ENCODE measurements at regions not wholly inside any gene's neighbourhood (a gene's known extent, or its start where the extent isn't known, plus 50 kb on each side); places are given as distances from the start of the nearest gene placed in this dataset.

DNA sequence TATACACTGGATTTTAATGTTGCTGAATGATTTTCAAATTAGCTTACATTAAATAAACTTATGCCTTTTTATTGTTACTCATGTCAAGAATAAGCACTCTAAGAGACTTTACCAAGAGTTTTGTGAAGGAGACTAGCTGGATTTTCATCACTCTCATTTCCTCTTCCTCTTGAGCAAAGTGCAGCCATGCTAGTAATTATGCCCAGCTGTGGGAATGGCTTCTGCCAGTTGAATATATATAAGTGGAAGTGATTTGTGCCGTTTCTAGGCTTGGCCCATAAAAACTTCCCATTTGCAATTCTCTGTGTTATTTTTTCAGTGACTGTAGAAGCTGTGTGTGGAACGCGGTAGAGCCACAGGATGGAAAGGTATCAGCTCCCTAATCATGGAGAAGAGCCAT is 255.8 kb downstream of the HDGFL1 start:
- TF ChIP-seq, protein P1, sequence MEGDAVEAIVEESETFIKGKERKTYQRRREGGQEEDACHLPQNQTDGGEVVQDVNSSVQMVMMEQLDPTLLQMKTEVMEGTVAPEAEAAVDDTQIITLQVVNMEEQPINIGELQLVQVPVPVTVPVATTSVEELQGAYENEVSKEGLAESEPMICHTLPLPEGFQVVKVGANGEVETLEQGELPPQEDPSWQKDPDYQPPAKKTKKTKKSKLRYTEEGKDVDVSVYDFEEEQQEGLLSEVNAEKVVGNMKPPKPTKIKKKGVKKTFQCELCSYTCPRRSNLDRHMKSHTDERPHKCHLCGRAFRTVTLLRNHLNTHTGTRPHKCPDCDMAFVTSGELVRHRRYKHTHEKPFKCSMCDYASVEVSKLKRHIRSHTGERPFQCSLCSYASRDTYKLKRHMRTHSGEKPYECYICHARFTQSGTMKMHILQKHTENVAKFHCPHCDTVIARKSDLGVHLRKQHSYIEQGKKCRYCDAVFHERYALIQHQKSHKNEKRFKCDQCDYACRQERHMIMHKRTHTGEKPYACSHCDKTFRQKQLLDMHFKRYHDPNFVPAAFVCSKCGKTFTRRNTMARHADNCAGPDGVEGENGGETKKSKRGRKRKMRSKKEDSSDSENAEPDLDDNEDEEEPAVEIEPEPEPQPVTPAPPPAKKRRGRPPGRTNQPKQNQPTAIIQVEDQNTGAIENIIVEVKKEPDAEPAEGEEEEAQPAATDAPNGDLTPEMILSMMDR (IDR thresholded peaks at IDR 0.05) = no peak
- no peak for TF ChIP-seq EP300 (IDR thresholded peaks at IDR 0.05)
- no peak for TF ChIP-seq POLR2AphosphoS5 (IDR thresholded peaks at IDR 0.05)
- TF ChIP-seq POLR2A (IDR thresholded peaks at IDR 0.05; ENCODE audit: low read depth) = no peak
- 90% methylated on average over 3 of the region's 3 CpGs for WGBS
- Histone ChIP-seq H3K4me1 (peaks cover 14 to 17% (median 15%) of the 10 kb centered on the region in 4 donors), H3K9me3 (no peaks in the 10 kb centered on the region), H3K27me3 (no peaks in the 10 kb centered on the region), H3K36me3 (no peaks in the 10 kb centered on the region), H3K27ac (replicated peaks in 1 of 4) (no peak overlapping the region), H3K4me3 (no peak overlapping the region)
- DNase-seq (ENCODE audit: extremely low spot score) = no peak
- intact Hi-C loops (cut with DNase I) = no loop called here

DNA sequence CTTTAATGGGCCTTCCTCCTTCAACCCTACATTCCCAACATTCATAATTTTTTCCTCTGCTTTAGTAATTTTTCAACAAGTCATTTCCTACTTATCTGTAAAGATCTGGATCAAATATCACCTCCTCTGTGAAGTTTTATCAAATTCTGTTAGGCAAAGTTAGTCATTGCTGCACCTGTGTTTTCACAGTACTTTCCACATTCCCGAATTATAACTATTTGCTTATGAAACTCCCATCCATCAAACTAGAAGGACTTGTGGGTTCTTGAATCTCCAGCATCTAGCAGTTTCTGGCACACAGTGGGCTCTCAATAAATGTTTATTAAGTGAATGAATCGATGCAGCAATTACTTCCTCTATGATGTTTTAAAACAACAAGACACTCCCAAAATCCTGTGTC is 257.6 kb downstream of the HDGFL1 start:
- DNase-seq (ENCODE audit: extremely low spot score) = no peak
- Histone ChIP-seq H3K9me3 (no peaks in the 10 kb centered on the region), H3K4me1 (peaks cover 12 to 17% (median 15%) of the 10 kb centered on the region in 4 donors), H3K36me3 (no peaks in the 10 kb centered on the region), H3K27ac (replicated peaks in 1 of 4) (peak overlapping the region in 1 of 4 donors; percentile 47), H3K27me3 (no peaks in the 10 kb centered on the region), H3K4me3 (no peak overlapping the region)
- TF ChIP-seq, protein P1 (IDR thresholded peaks at IDR 0.05) = no peak
- TF ChIP-seq POLR2AphosphoS5 (IDR thresholded peaks at IDR 0.05) (no peak), POLR2A (IDR thresholded peaks at IDR 0.05; ENCODE audit: low read depth) (no peak), EP300 (IDR thresholded peaks at IDR 0.05) (no peak)
- WGBS = 65% methylated on average over 2 of the region's 2 CpGs
- intact Hi-C loops (cut with DNase I) = no loop called here

DNA sequence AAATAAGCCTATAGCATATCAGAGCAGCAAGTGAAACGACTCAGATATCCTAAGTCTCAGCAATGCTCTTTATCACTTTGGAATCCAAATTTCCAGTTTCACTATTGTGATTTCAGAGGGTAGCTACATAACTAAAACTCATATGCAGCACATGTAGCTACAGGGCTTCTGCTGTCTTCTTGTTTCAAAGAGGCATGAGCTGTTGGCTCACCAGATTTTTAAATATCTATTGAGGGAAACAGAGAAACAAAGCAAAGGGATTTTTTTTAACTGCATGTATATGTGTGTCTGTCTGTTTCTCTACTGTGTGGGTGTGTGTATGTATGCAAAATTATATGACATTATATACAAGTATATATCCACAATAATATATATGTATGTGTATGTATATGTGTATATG is 258.4 kb downstream of the HDGFL1 start:
- DNase-seq (ENCODE audit: extremely low spot score) = no peak
- TF ChIP-seq POLR2A (IDR thresholded peaks at IDR 0.05; ENCODE audit: low read depth) = no peak
- TF ChIP-seq, protein P1 (IDR thresholded peaks at IDR 0.05) = no peak
- TF ChIP-seq POLR2AphosphoS5 (IDR thresholded peaks at IDR 0.05) = no peak
- no peaks in the 10 kb centered on the region for H3K36me3 ChIP-seq
- H3K27ac ChIP-seq (replicated peaks in 1 of 4) = peak overlapping the region in 3 of 4 donors; percentile 19 to 49 (median 47)
- H3K27me3 ChIP-seq = no peaks in the 10 kb centered on the region
- no peak overlapping the region for H3K4me3 ChIP-seq
- peaks cover 10 to 17% (median 15%) of the 10 kb centered on the region in 4 donors for H3K4me1 ChIP-seq
- intact Hi-C loops (cut with DNase I) = no loop called here
- no peaks in the 10 kb centered on the region for H3K9me3 ChIP-seq
- WGBS = 41% methylated on average over 1 of the region's 1 CpG

DNA sequence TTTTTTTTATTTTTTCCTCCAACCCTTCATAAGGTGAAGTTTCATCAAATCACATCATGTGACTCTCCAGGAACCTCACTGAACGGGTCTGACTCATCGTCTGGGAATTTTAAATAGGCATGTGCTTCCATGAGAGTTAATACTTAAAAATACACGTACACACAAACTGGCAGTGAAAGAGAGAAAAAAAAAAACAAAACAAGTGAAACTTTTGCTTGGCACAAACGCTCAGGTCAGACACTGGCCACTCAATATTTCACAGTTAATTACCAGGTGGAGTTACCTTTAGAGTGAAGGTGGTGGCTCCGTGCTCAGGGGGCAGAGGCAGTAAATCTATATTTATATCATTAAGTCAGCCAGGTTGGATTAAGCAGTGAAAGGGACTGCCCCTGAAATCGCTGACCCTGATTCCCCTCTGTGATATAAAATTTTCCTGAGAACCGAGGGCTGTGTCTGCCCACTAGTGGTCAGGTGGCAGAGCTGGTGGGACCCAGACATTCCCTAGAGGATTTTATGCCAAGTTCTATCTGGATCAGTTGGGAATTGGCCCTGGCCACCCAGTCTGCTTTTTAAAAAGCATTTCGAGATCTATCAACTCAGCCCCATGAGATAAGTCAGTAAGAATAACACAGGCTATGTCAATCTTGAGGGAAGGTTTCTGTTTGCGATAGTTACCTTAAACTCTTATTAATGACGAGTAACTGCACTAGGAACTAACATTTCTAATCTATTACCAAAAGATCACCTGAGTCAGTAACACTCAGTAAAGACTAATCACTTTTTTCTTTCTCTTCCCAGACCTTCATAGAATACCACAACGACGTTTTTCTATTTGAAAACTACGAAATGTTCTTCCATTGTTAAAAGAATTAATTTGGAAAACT is 259.1 kb downstream of the HDGFL1 start:
- Histone ChIP-seq H3K4me1 (peaks cover 10 to 17% (median 15%) of the 10 kb centered on the region in 4 donors), H3K27ac (replicated peaks in 1 of 4) (peak overlapping the region; percentile 37 to 50 (median 48)), H3K4me3 (peak overlapping the region in 2 of 4 donors; percentile 1 to 3), H3K36me3 (no peaks in the 10 kb centered on the region), H3K27me3 (no peaks in the 10 kb centered on the region), H3K9me3 (no peaks in the 10 kb centered on the region)
- intact Hi-C loops (cut with DNase I) = no loop called here
- WGBS = 44% methylated on average over 13 of the region's 13 CpGs
- TF ChIP-seq POLR2AphosphoS5 (IDR thresholded peaks at IDR 0.05) = peak in 1 of 2 donors; percentile 41
- TF ChIP-seq, protein P1 (IDR thresholded peaks at IDR 0.05) = peak; percentile 48 to 63 (median 51)
- TF ChIP-seq EP300 (IDR thresholded peaks at IDR 0.05) = no peak
- TF ChIP-seq POLR2A (IDR thresholded peaks at IDR 0.05; ENCODE audit: low read depth) = no peak
- DNase-seq (ENCODE audit: extremely low spot score) = no peak

Measured in esophagus muscularis mucosa (tissue), 4 donors.